ENCODE measurements at regions not wholly inside any gene's neighbourhood (a gene's known extent, or its start where the extent isn't known, plus 50 kb on each side); places are given as distances from the start of the nearest gene placed in this dataset.

- H4K20me1 ChIP-seq (replicated peaks; ENCODE audit: insufficient read depth) = no peaks in the 10 kb centered on the region
- no peaks in the 10 kb centered on the region for H3K36me3 ChIP-seq (ENCODE audit: insufficient read depth)
- H3K27ac ChIP-seq (ENCODE audit: low read depth) = no peak overlapping the region
- H3K9me2 ChIP-seq (ENCODE audit: insufficient read depth) = no peaks in the 10 kb centered on the region
- no peaks in the 10 kb centered on the region for H3K27me3 ChIP-seq (ENCODE audit: insufficient read depth)
- H3K4me3 Mint-ChIP-seq = no peak overlapping the region
- no peaks in the 10 kb centered on the region for H3K9me3 Mint-ChIP-seq
- no peak for TF ChIP-seq ZNF114 (CRISPR knock-in tag; IDR thresholded peaks at IDR 0.05)
- no peak for TF ChIP-seq REST (IDR thresholded peaks at IDR 0.05; ENCODE audit: unreplicated experiment)
- TF ChIP-seq POLR2AphosphoS5 (IDR thresholded peaks at IDR 0.05; ENCODE audit: low read depth) = no peak
- TF ChIP-seq, protein P1, sequence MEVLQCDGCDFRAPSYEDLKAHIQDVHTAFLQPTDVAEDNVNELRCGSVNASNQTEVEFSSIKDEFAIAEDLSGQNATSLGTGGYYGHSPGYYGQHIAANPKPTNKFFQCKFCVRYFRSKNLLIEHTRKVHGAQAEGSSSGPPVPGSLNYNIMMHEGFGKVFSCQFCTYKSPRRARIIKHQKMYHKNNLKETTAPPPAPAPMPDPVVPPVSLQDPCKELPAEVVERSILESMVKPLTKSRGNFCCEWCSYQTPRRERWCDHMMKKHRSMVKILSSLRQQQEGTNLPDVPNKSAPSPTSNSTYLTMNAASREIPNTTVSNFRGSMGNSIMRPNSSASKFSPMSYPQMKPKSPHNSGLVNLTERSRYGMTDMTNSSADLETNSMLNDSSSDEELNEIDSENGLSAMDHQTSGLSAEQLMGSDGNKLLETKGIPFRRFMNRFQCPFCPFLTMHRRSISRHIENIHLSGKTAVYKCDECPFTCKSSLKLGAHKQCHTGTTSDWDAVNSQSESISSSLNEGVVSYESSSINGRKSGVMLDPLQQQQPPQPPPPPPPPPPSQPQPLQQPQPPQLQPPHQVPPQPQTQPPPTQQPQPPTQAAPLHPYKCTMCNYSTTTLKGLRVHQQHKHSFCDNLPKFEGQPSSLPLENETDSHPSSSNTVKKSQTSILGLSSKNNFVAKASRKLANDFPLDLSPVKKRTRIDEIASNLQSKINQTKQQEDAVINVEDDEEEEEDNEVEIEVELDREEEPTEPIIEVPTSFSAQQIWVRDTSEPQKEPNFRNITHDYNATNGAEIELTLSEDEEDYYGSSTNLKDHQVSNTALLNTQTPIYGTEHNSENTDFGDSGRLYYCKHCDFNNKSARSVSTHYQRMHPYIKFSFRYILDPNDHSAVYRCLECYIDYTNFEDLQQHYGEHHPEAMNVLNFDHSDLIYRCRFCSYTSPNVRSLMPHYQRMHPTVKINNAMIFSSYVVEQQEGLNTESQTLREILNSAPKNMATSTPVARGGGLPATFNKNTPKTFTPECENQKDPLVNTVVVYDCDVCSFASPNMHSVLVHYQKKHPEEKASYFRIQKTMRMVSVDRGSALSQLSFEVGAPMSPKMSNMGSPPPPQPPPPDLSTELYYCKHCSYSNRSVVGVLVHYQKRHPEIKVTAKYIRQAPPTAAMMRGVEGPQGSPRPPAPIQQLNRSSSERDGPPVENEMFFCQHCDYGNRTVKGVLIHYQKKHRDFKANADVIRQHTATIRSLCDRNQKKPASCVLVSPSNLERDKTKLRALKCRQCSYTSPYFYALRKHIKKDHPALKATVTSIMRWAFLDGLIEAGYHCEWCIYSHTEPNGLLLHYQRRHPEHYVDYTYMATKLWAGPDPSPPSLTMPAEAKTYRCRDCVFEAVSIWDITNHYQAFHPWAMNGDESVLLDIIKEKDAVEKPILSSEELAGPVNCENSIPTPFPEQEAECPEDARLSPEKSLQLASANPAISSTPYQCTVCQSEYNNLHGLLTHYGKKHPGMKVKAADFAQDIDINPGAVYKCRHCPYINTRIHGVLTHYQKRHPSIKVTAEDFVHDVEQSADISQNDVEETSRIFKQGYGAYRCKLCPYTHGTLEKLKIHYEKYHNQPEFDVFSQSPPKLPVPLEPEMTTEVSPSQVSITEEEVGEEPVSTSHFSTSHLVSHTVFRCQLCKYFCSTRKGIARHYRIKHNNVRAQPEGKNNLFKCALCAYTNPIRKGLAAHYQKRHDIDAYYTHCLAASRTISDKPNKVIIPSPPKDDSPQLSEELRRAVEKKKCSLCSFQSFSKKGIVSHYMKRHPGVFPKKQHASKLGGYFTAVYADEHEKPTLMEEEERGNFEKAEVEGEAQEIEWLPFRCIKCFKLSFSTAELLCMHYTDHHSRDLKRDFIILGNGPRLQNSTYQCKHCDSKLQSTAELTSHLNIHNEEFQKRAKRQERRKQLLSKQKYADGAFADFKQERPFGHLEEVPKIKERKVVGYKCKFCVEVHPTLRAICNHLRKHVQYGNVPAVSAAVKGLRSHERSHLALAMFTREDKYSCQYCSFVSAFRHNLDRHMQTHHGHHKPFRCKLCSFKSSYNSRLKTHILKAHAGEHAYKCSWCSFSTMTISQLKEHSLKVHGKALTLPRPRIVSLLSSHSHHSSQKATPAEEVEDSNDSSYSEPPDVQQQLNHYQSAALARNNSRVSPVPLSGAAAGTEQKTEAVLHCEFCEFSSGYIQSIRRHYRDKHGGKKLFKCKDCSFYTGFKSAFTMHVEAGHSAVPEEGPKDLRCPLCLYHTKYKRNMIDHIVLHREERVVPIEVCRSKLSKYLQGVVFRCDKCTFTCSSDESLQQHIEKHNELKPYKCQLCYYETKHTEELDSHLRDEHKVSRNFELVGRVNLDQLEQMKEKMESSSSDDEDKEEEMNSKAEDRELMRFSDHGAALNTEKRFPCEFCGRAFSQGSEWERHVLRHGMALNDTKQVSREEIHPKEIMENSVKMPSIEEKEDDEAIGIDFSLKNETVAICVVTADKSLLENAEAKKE (CRISPR knock-in tag; IDR thresholded peaks at IDR 0.05) = no peak
- TF ChIP-seq NANOG (IDR thresholded peaks at IDR 0.05; ENCODE audit: borderline replicate concordance) = no peak
- TF ChIP-seq STAT1 (IDR thresholded peaks at IDR 0.05; ENCODE audit: unreplicated experiment) = no peak
- TF ChIP-seq ZNF331 (CRISPR knock-in tag; IDR thresholded peaks at IDR 0.05; ENCODE audit: low read depth) = no peak
- no peak for TF ChIP-seq JUNB (IDR thresholded peaks at IDR 0.05; ENCODE audit: unreplicated experiment)
- TF ChIP-seq EZH2phosphoT487 (IDR thresholded peaks at IDR 0.05; ENCODE audit: unreplicated experiment) = no peak
- no peak for TF ChIP-seq CREB1 (CRISPR knock-in tag; IDR thresholded peaks at IDR 0.05; ENCODE audit: low read depth)
- TF ChIP-seq, protein P2, sequence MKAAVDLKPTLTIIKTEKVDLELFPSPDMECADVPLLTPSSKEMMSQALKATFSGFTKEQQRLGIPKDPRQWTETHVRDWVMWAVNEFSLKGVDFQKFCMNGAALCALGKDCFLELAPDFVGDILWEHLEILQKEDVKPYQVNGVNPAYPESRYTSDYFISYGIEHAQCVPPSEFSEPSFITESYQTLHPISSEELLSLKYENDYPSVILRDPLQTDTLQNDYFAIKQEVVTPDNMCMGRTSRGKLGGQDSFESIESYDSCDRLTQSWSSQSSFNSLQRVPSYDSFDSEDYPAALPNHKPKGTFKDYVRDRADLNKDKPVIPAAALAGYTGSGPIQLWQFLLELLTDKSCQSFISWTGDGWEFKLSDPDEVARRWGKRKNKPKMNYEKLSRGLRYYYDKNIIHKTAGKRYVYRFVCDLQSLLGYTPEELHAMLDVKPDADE (IDR thresholded peaks at IDR 0.05) = no peak
- H3K27ac Mint-ChIP-seq = no peak overlapping the region
- no peaks in the 10 kb centered on the region for H3K4me1 ChIP-seq (ENCODE audit: insufficient read depth)
- H3K4me3 ChIP-seq = no peak overlapping the region
- H3K4me1 Mint-ChIP-seq = peaks cover 7% of the 10 kb centered on the region; the same call in 2 of the 3 replicates
- DNase-seq (ENCODE audit: low spot score) (no peak), ATAC-seq (no peak)
- H3K79me2 ChIP-seq (replicated peaks; ENCODE audit: insufficient read depth) = no peaks in the 10 kb centered on the region
- peaks cover 2% of the 10 kb centered on the region for H3K27me3 Mint-ChIP-seq (ENCODE audit: insufficient read depth, low read depth, poor library complexity)
- H3K36me3 Mint-ChIP-seq (ENCODE audit: low read depth) = no peaks in the 10 kb centered on the region
- H2AFZ ChIP-seq = no peak overlapping the region
- no peak overlapping the region for H3K4me2 ChIP-seq
- no peaks in the 10 kb centered on the region for H3F3A ChIP-seq (replicated peaks; ENCODE audit: low read depth)
Measured at GRCh38 chr6:3520281-3521230, 63.7 kb upstream of the SLC22A23 start.
